WTC11 (cell line): ENCODE measurements at regions not wholly inside any gene's neighbourhood (a gene's known extent, or its start where the extent isn't known, plus 50 kb on each side); places are given as distances from the start of the nearest gene placed in this dataset.

Experiments
- ATAC-seq: fragments of 200-7000 bp; cut with Tn5 transposase; 2 replicates; pipeline ENCODE4 v1.10.0; 2021; ENCODE audit warnings: mild to moderate bottlenecking, moderate library complexity
- CTCF ChIA-PET: fragments of 300-600 bp; sonication (Branson Sonifier 250); formaldehyde crosslinking; loops from one replicate; lab custom pipeline; 2021; ENCODE audit warnings: antibody characterized with exemption; lab: Charles Lee
- POLR2A ChIA-PET: fragments of 350-600 bp; sonication (Branson Sonifier 250); formaldehyde crosslinking; loops from one replicate; lab custom pipeline; 2021; ENCODE audit warnings: antibody characterized with exemption; lab: Charles Lee
- DNase-seq: peaks from one replicate; pipeline ENCODE4 v3.0.0; 2021; ENCODE audit warnings: low spot score
- H3K27ac Mint-ChIP-seq: 2 replicates; pipeline ENCODE4 v1.8.0; 2021; ENCODE audit warnings: mixed read lengths
- H3K27me3 Mint-ChIP-seq: 2 replicates; pipeline ENCODE4 v1.8.0; 2021; ENCODE audit warnings: low read depth, mild to moderate bottlenecking, moderate library complexity, mixed read lengths
- H3K36me3 Mint-ChIP-seq: 2 replicates; pipeline ENCODE4 v1.8.0; 2021; ENCODE audit warnings: mixed read lengths
- H3K4me1 Mint-ChIP-seq: 2 replicates; pipeline ENCODE4 v1.8.0; 2022; ENCODE audit warnings: mixed read lengths
- H3K4me3 Mint-ChIP-seq: 2 replicates; pipeline ENCODE4 v1.8.0; 2021; ENCODE audit warnings: mild to moderate bottlenecking, moderate library complexity, mixed read lengths
- H3K9me3 Mint-ChIP-seq: 2 replicates; pipeline ENCODE4 v1.8.0; 2021; ENCODE audit warnings: mixed read lengths
- ATF1 ChIP-seq: sonication (generic); formaldehyde crosslinking; IDR thresholded peaks from 2 replicates; pipeline ENCODE4 v1.8.1; 2023; ENCODE audit warnings: mild to moderate bottlenecking, moderate library complexity, missing genetic modification reagents
- ATF2 ChIP-seq: sonication (generic); formaldehyde crosslinking; IDR thresholded peaks from 2 replicates; pipeline ENCODE4 v1.8.1; 2022; ENCODE audit warnings: low read depth, missing genetic modification reagents, borderline replicate concordance
- ATF6 ChIP-seq: sonication (generic); formaldehyde crosslinking; IDR thresholded peaks from 2 replicates; pipeline ENCODE4 v1.8.1; 2023; ENCODE audit warnings: mild to moderate bottlenecking, missing genetic modification reagents
- CDX4 ChIP-seq: fragments of 250-450 bp; sonication (Bioruptor Pico); IDR thresholded peaks from 2 replicates; pipeline ENCODE4 v1.9.0; 2021; ENCODE audit warnings: moderate library complexity, mild to moderate bottlenecking, inconsistent platforms, borderline replicate concordance
- CREM ChIP-seq: sonication (generic); formaldehyde crosslinking; IDR thresholded peaks from 2 replicates; pipeline ENCODE4 v1.8.1; 2022; ENCODE audit warnings: mild to moderate bottlenecking, missing genetic modification reagents, moderate library complexity
- ESRRA ChIP-seq: sonication (generic); formaldehyde crosslinking; IDR thresholded peaks from 2 replicates; pipeline ENCODE4 v1.8.1; 2022; ENCODE audit warnings: mild to moderate bottlenecking, missing genetic modification reagents, borderline replicate concordance
- FOXJ3 ChIP-seq: sonication (generic); formaldehyde crosslinking; IDR thresholded peaks from 2 replicates; pipeline ENCODE4 v1.9.0; 2021; ENCODE audit warnings: missing genetic modification reagents, mild to moderate bottlenecking, borderline replicate concordance
- GABPB1 ChIP-seq: sonication (generic); formaldehyde crosslinking; IDR thresholded peaks from 2 replicates; pipeline ENCODE4 v1.8.1; 2023; ENCODE audit warnings: mild to moderate bottlenecking, missing genetic modification reagents
- GRHL2 ChIP-seq: fragments of 250-450 bp; sonication (Bioruptor Pico); IDR thresholded peaks from 2 replicates; pipeline ENCODE4 v1.8.0; 2022; ENCODE audit warnings: mild to moderate bottlenecking, moderate library complexity; ENCODE audit not compliant: insufficient replicate concordance, severe bottlenecking
- HMGXB4 ChIP-seq: sonication (generic); formaldehyde crosslinking; IDR thresholded peaks from 2 replicates; pipeline ENCODE4 v1.8.1; 2023; ENCODE audit warnings: mild to moderate bottlenecking, moderate library complexity, missing genetic modification reagents
- MXD4 ChIP-seq: fragments of 250-450 bp; sonication (Bioruptor Pico); IDR thresholded peaks from 2 replicates; pipeline ENCODE4 v1.8.0; 2021; ENCODE audit warnings: mild to moderate bottlenecking, moderate library complexity, borderline replicate concordance
- NFATC4 ChIP-seq: fragments of 250-450 bp; sonication (Bioruptor Pico); IDR thresholded peaks from 2 replicates; pipeline ENCODE4 v1.9.0; 2021; ENCODE audit warnings: mild to moderate bottlenecking
- NR1H2 ChIP-seq: sonication (generic); formaldehyde crosslinking; IDR thresholded peaks from 2 replicates; pipeline ENCODE4 v1.9.0; 2021; ENCODE audit warnings: mild to moderate bottlenecking, moderate library complexity, missing genetic modification reagents
- ZNF396 ChIP-seq: fragments of 250-450 bp; sonication (Bioruptor Pico); IDR thresholded peaks from 2 replicates; pipeline ENCODE4 v1.8.0; 2021; ENCODE audit warnings: mild to moderate bottlenecking, moderate library complexity, borderline replicate concordance
- ZNF416 ChIP-seq: fragments of 250-450 bp; sonication (Bioruptor Pico); IDR thresholded peaks from 2 replicates; pipeline ENCODE4 v1.9.0; 2021; ENCODE audit warnings: mild to moderate bottlenecking, inconsistent platforms
- ZNF425 ChIP-seq: fragments of 250-450 bp; sonication (Bioruptor Pico); conservative IDR thresholded peaks from 2 replicates; pipeline ENCODE4 v1.9.0; 2021; ENCODE audit warnings: mild to moderate bottlenecking
- TF ChIP-seq, protein P1 (sequence below): sonication (generic); formaldehyde crosslinking; IDR thresholded peaks from 2 replicates; pipeline ENCODE4 v1.8.0; 2022; ENCODE audit warnings: mild to moderate bottlenecking, missing genetic modification reagents
- TF ChIP-seq, protein P2 (sequence below): fragments of 250-450 bp; sonication (Bioruptor Pico); IDR thresholded peaks from 2 replicates; pipeline ENCODE4 v2.1.2; 2022; ENCODE audit warnings: mild to moderate bottlenecking, moderate library complexity
- TF ChIP-seq, protein P3 (sequence below): fragments of 250-450 bp; sonication (Bioruptor Pico); IDR thresholded peaks from 2 replicates; pipeline ENCODE4 v1.8.0; 2021; ENCODE audit warnings: mild to moderate bottlenecking
- TF ChIP-seq, protein P4 (sequence below): fragments of 250-450 bp; sonication (Bioruptor Pico); IDR thresholded peaks from 2 replicates; pipeline ENCODE4 v1.9.0; 2021; ENCODE audit warnings: mild to moderate bottlenecking

DNA sequence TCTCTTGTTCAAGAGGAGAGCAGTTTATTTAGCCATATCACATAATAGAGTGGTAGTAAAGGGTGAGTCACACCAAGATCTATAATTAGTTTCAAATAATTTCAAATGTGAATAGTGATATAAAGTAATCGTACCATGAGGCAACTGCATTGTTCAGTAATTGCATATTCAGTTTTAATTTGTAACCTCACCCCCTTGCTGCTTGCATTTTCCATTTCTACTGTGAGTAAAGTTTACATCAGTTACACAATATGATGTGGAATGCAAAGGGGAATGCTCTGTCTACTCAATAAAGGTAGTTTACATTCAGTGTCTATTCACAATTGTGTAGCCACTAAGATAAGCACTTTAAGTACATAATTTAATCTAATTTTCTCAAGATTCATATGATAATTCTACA lies 1695.7 kb upstream of the SPRY2 start (continued):
- TF ChIP-seq ATF2 (CRISPR knock-in tag) = no peak
- no peak for TF ChIP-seq NR1H2 (CRISPR knock-in tag)
- TF ChIP-seq, protein P1, sequence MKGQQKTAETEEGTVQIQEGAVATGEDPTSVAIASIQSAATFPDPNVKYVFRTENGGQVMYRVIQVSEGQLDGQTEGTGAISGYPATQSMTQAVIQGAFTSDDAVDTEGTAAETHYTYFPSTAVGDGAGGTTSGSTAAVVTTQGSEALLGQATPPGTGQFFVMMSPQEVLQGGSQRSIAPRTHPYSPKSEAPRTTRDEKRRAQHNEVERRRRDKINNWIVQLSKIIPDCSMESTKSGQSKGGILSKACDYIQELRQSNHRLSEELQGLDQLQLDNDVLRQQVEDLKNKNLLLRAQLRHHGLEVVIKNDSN = no peak
- TF ChIP-seq ZNF416 (CRISPR knock-in tag) = no peak
- TF ChIP-seq ZNF396 (CRISPR knock-in tag) = no peak
- TF ChIP-seq GABPB1 (CRISPR knock-in tag) = no peak
- TF ChIP-seq CREM (CRISPR knock-in tag) = no peak

DNA sequence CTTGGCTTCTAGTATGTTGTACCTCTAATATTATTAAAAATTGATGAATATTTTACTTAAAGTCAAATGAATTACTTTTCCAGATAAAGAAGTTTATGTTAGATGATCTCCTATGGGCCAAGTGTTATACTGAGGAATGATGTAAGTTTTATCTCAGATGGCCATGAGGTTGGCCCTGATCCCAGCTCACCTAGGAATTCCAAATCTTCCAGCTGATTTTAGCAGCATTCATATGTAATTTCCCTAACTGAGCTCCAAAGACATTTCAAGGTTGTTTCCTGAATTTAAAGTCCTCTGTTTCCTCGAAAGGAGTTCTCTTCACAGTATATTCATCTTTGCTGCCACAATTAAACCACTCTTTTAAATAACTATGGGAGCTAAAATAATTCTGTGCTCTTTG lies 1670.4 kb upstream of the SPRY2 start:
- Mint-ChIP-seq H3K36me3 (no peaks in the 10 kb centered on the region), H3K27ac (peak overlapping the region; percentile 71), H3K9me3 (no peaks in the 10 kb centered on the region), H3K4me3 (peak overlapping the region; percentile 10), H3K4me1 (peaks cover 31% of the 10 kb centered on the region), H3K27me3 (no peaks in the 10 kb centered on the region)
- no peak for DNase-seq
- POLR2A ChIA-PET = no interaction called here
- peak; percentile 86 for ATAC-seq
- TF ChIP-seq FOXJ3 (CRISPR knock-in tag) (no peak), GRHL2 (CRISPR knock-in tag) (no peak), MXD4 (no peak), CDX4 (no peak), NFATC4 (CRISPR knock-in tag) (no peak), ATF1 (CRISPR knock-in tag) (no peak), ZNF416 (CRISPR knock-in tag) (no peak), HMGXB4 (CRISPR knock-in tag) (no peak), ATF6 (CRISPR knock-in tag) (no peak), ESRRA (no peak; the same call in 1 of the 2 replicates), ZNF425 (CRISPR knock-in tag) (no peak)
- TF ChIP-seq, protein P2, sequence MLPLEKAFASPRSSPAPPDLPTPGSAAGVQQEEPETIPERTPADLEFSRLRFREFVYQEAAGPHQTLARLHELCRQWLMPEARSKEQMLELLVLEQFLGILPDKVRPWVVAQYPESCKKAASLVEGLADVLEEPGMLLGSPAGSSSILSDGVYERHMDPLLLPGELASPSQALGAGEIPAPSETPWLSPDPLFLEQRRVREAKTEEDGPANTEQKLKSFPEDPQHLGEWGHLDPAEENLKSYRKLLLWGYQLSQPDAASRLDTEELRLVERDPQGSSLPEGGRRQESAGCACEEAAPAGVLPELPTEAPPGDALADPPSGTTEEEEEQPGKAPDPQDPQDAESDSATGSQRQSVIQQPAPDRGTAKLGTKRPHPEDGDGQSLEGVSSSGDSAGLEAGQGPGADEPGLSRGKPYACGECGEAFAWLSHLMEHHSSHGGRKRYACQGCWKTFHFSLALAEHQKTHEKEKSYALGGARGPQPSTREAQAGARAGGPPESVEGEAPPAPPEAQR (CRISPR knock-in tag) = no peak
- TF ChIP-seq, protein P3, sequence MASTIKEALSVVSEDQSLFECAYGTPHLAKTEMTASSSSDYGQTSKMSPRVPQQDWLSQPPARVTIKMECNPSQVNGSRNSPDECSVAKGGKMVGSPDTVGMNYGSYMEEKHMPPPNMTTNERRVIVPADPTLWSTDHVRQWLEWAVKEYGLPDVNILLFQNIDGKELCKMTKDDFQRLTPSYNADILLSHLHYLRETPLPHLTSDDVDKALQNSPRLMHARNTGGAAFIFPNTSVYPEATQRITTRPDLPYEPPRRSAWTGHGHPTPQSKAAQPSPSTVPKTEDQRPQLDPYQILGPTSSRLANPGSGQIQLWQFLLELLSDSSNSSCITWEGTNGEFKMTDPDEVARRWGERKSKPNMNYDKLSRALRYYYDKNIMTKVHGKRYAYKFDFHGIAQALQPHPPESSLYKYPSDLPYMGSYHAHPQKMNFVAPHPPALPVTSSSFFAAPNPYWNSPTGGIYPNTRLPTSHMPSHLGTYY (CRISPR knock-in tag) = no peak
- TF ChIP-seq, protein P4, sequence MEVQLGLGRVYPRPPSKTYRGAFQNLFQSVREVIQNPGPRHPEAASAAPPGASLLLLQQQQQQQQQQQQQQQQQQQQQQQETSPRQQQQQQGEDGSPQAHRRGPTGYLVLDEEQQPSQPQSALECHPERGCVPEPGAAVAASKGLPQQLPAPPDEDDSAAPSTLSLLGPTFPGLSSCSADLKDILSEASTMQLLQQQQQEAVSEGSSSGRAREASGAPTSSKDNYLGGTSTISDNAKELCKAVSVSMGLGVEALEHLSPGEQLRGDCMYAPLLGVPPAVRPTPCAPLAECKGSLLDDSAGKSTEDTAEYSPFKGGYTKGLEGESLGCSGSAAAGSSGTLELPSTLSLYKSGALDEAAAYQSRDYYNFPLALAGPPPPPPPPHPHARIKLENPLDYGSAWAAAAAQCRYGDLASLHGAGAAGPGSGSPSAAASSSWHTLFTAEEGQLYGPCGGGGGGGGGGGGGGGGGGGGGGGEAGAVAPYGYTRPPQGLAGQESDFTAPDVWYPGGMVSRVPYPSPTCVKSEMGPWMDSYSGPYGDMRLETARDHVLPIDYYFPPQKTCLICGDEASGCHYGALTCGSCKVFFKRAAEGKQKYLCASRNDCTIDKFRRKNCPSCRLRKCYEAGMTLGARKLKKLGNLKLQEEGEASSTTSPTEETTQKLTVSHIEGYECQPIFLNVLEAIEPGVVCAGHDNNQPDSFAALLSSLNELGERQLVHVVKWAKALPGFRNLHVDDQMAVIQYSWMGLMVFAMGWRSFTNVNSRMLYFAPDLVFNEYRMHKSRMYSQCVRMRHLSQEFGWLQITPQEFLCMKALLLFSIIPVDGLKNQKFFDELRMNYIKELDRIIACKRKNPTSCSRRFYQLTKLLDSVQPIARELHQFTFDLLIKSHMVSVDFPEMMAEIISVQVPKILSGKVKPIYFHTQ (CRISPR knock-in tag) = no peak
- CTCF ChIA-PET = interaction anchor here (0.9 to 1.5 kb wide), 4 partner anchors 21 to 139 kb away, joined by 3 to 5 read pairs (median 4); no protein-coding TSS in a partner anchor
